GM12875 (cell line): ENCODE measurements at regions not wholly inside any gene's neighbourhood (a gene's known extent, or its start where the extent isn't known, plus 50 kb on each side); places are given as distances from the start of the nearest gene placed in this dataset.

Experiments used
- H3K4me3 ChIP-seq: one replicate; pipeline ENCODE4 v1.5.1; 2011; ENCODE audit warnings: low read depth, low read length, control low read depth
- CTCF ChIP-seq: IDR thresholded peaks from 2 replicates; pipeline ENCODE4 v1.5.1; 2011; ENCODE audit warnings: low read depth, mild to moderate bottlenecking, control low read depth, inconsistent platforms, low read length, moderate library complexity, borderline replicate concordance; ENCODE audit not compliant: insufficient read depth

- no peak overlapping the region for H3K4me3 ChIP-seq
- TF ChIP-seq CTCF, result no peak
These were observed 245.5 kb upstream of the ZNF521 start for GRCh38 chr18:25597476-25597875.

- no peak for TF ChIP-seq CTCF
- H3K4me3 ChIP-seq, result no peak overlapping the region
These were observed 243.5 kb upstream of the ZNF521 start for GRCh38 chr18:25595274-25596060.

GRCh38 chr18:25594351-25594750 is 242.4 kb upstream of the ZNF521 start:
- TF ChIP-seq CTCF, result no peak
- H3K4me3 ChIP-seq, result no peak overlapping the region

GRCh38 chr18:25592804-25593360 is 240.9 kb upstream of the ZNF521 start:
- TF ChIP-seq CTCF, result no peak
- H3K4me3 ChIP-seq, result no peak overlapping the region

GRCh38 chr18:25590456-25590855 is 238.5 kb upstream of the ZNF521 start:
- TF ChIP-seq CTCF, result no peak
- H3K4me3 ChIP-seq, result no peak overlapping the region

- TF ChIP-seq CTCF, result no peak
- no peak overlapping the region for H3K4me3 ChIP-seq
These were observed 235.6 kb upstream of the ZNF521 start for GRCh38 chr18:25587545-25587944.

GRCh38 chr18:25568986-25569385 is 217.0 kb upstream of the ZNF521 start:
- no peak overlapping the region for H3K4me3 ChIP-seq
- no peak for TF ChIP-seq CTCF
